Suprapubic skin (tissue), 4 donors: ENCODE measurements at regions not wholly inside any gene's neighbourhood (a gene's known extent, or its start where the extent isn't known, plus 50 kb on each side); places are given as distances from the start of the nearest gene placed in this dataset.

Experiments used
- DNase-seq, 2 donors: peaks; one replicate each; pipeline ENCODE4 v3.0.0-alpha.2; 2019; ENCODE audit warnings: low spot score in 2 of 2
- H3K27ac ChIP-seq: fragments of 200-600 bp; sonication (generic); one replicate; pipeline ENCODE4 v1.5.1; 2019
- H3K27me3 ChIP-seq: fragments of 200-600 bp; sonication (generic); one replicate; pipeline ENCODE4 v1.5.1; 2019
- H3K36me3 ChIP-seq: fragments of 200-600 bp; sonication (generic); one replicate; pipeline ENCODE4 v1.5.1; 2019
- H3K4me1 ChIP-seq: fragments of 200-600 bp; sonication (generic); one replicate; pipeline ENCODE4 v1.5.1; 2019
- H3K4me3 ChIP-seq: fragments of 200-600 bp; sonication (generic); one replicate; pipeline ENCODE4 v1.5.1; 2019; ENCODE audit warnings: mild to moderate bottlenecking
- H3K9me3 ChIP-seq: fragments of 200-600 bp; sonication (generic); one replicate; pipeline ENCODE4 v1.5.1; 2019
- CTCF ChIP-seq, 2 donors: fragments of 200-600 bp in 1 of 2; fragments of 450-650 bp in 1 of 2; sonication (generic) in 1 of 2; IDR thresholded peaks; one replicate each; pipeline ENCODE4 v1.5.1; 2016 to 2019; ENCODE audit warnings: antibody characterized with exemption in 2 of 2, mild to moderate bottlenecking in 1 of 2, moderate library complexity in 1 of 2
- EP300 ChIP-seq: sonication (generic); formaldehyde crosslinking; IDR thresholded peaks from one replicate; pipeline ENCODE4 v1.6.1; 2017; ENCODE audit warnings: antibody characterized with exemption
- POLR2A ChIP-seq, 2 donors: fragments of 450-650 bp; IDR thresholded peaks; one replicate each; pipeline ENCODE4 v1.6.1; 2017; ENCODE audit warnings: antibody characterized with exemption in 2 of 2, mild to moderate bottlenecking in 2 of 2, moderate library complexity in 2 of 2
- POLR2AphosphoS5 ChIP-seq, 3 donors: sonication (generic); formaldehyde crosslinking; IDR thresholded peaks; one replicate each; pipeline ENCODE4 v1.6.1; 2017; ENCODE audit warnings: antibody characterized with exemption in 3 of 3
- WGBS: methylation state at CpG from one replicate; pipeline ENCODE4 v1.1.5; 2018; 5-methylcytosine and 5-hydroxymethylcytosine counted together

DNA sequence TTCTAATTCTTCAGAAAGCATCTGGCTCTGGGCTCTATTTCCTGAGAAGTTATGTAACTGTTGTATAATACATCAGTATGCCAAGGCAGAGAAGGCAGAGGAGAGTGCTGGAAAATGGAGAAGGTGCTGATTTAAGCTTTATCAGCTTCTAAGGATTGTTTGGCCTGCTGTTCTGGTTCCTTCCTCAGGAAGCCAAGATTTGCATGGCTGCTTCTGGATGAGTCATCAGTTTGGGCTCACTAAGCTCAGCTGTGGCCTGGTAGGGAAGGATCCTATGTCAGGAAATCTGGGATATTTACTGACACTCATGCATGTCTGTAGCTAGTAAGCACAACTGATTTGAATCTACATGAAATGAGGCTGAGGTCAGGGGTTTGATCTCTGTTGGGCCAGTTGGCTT lies 73.2 kb upstream of the ADGRL4 start:
- DNase-seq = no peak
- no peaks in the 10 kb centered on the region for H3K36me3 ChIP-seq
- TF ChIP-seq POLR2A (IDR thresholded peaks at IDR 0.05) (no peak), CTCF (IDR thresholded peaks at IDR 0.05) (no peak), EP300 (no peak), POLR2AphosphoS5 (IDR thresholded peaks at IDR 0.05) (no peak)
- no peaks in the 10 kb centered on the region for H3K9me3 ChIP-seq
- no peak overlapping the region for H3K27ac ChIP-seq
- H3K27me3 ChIP-seq = no peaks in the 10 kb centered on the region
- no peaks in the 10 kb centered on the region for H3K4me1 ChIP-seq
- H3K4me3 ChIP-seq = no peak overlapping the region

DNA sequence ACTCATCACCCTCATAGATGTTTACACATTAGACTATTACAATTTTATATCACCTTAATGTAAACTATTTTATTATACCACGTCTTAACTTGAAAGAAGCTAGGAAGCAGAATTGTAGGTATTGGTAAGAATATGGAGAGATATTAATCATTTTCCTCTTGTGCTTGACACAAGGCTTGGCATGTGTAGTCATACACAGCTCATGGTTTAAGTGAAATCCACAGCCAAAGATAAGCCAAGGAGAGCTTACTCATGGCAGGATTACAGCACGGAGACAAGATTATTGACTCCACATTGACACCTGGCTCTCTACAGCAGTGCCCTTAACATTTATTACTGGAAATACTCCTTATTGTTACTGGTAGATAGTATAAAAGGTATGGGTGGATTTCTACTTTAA lies 68.4 kb upstream of the ADGRL4 start:
- no peak for DNase-seq
- 82% methylated on average over 2 of the region's 2 CpGs for WGBS

DNA sequence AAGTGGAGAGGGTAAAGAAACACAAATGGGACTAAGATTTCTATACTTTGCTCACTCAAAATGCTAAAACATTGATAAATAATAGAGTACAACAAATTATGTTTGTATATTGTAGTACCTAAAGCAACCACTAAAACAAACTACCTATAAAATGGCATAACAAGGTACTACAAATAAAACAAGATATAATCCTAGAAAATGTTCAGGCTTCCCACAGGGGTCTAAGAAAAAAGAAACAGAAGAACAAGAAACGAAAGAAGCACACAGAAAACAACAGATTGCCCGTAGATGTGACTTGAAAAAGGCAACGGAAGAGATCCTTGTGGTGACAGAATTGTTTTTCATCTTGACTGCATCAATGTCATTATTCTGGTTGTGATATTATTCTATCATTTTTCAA lies 63.3 kb upstream of the ADGRL4 start:
- H3K27me3 ChIP-seq = no peaks in the 10 kb centered on the region
- H3K9me3 ChIP-seq = peaks cover 6% of the 10 kb centered on the region
- no peaks in the 10 kb centered on the region for H3K4me1 ChIP-seq
- H3K4me3 ChIP-seq = no peak overlapping the region
- no peaks in the 10 kb centered on the region for H3K36me3 ChIP-seq
- H3K27ac ChIP-seq = no peak overlapping the region
- WGBS = 86% methylated on average over 3 of the region's 3 CpGs
- TF ChIP-seq POLR2A (IDR thresholded peaks at IDR 0.05) (no peak), CTCF (IDR thresholded peaks at IDR 0.05) (no peak), EP300 (no peak), POLR2AphosphoS5 (IDR thresholded peaks at IDR 0.05) (no peak)
- DNase-seq = no peak

More for the DNA sequence above, 68.4 kb upstream of the ADGRL4 start:
- Histone ChIP-seq H3K27ac (no peak overlapping the region), H3K4me3 (no peak overlapping the region), H3K9me3 (no peaks in the 10 kb centered on the region), H3K27me3 (no peaks in the 10 kb centered on the region), H3K36me3 (no peaks in the 10 kb centered on the region), H3K4me1 (no peaks in the 10 kb centered on the region)
- TF ChIP-seq EP300 (no peak), POLR2AphosphoS5 (IDR thresholded peaks at IDR 0.05) (no peak), CTCF (IDR thresholded peaks at IDR 0.05) (no peak), POLR2A (IDR thresholded peaks at IDR 0.05) (no peak)

GRCh38 chr1:79059341-79059740 lies 52.8 kb upstream of the ADGRL4 start:
- Histone ChIP-seq H3K36me3 (no peaks in the 10 kb centered on the region), H3K4me3 (no peak overlapping the region), H3K4me1 (no peaks in the 10 kb centered on the region), H3K27me3 (no peaks in the 10 kb centered on the region), H3K27ac (no peak overlapping the region), H3K9me3 (no peaks in the 10 kb centered on the region)
- no peak for DNase-seq
- WGBS = 73% methylated on average over 2 of the region's 2 CpGs
- no peak for TF ChIP-seq POLR2AphosphoS5 (IDR thresholded peaks at IDR 0.05)
- no peak for TF ChIP-seq CTCF (IDR thresholded peaks at IDR 0.05)
- TF ChIP-seq EP300 = no peak
- TF ChIP-seq POLR2A (IDR thresholded peaks at IDR 0.05) = no peak
